ENCODE measurements at regions not wholly inside any gene's neighbourhood (a gene's known extent, or its start where the extent isn't known, plus 50 kb on each side); places are given as distances from the start of the nearest gene placed in this dataset.

DNA sequence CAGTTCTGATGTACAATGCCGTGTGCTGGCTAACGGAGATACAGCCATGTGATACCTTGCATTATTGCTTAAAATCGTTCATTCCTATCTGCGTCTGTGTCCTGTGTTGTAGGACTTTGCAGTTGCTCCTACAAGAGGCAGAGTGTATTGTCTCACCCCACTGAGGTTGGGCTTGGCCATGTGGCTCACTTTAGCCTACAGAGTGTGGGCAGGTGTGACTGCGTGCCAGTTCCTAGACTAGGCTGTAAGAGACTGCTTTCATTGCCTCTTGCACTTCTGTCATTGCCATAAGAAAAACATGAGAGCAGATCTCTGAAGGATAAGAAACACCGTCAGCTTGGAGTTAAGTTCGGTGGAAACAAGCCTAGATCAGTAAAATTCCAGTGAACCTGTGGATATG, 197.7 kb upstream of the CRY1 start:
- H2BK15ac ChIP-seq (ENCODE audit: low read depth, low read length): no peak overlapping the region
- H3K4ac ChIP-seq (ENCODE audit: low read depth, low read length): no peak overlapping the region
- H2BK20ac ChIP-seq (ENCODE audit: low read depth, low read length, poor library complexity, severe bottlenecking): no peak overlapping the region
- H4K91ac ChIP-seq (ENCODE audit: insufficient read length, low read depth, low read length): no peak overlapping the region
- no peak overlapping the region for H3K9ac ChIP-seq (ENCODE audit: extremely low read depth, insufficient read length, low read length)
- no peak overlapping the region for H3K56ac ChIP-seq (ENCODE audit: insufficient read length, low read depth, low read length)
- Mint-ChIP-seq H3K27ac (no peak overlapping the region), H3K27me3 (ENCODE audit: low read depth) (no peaks in the 10 kb centered on the region; the same call in none of the 2 replicates), H3K9me3 (no peaks in the 10 kb centered on the region), H3K4me3 (no peak overlapping the region), H3K4me1 (peaks cover 7 to 11% of the 10 kb centered on the region in 2 experiments), H3K36me3 (ENCODE audit: insufficient read depth in 1 of 3, low read depth in 3 of 3) (no peaks in the 10 kb centered on the region)
- TF ChIP-seq, protein P1, sequence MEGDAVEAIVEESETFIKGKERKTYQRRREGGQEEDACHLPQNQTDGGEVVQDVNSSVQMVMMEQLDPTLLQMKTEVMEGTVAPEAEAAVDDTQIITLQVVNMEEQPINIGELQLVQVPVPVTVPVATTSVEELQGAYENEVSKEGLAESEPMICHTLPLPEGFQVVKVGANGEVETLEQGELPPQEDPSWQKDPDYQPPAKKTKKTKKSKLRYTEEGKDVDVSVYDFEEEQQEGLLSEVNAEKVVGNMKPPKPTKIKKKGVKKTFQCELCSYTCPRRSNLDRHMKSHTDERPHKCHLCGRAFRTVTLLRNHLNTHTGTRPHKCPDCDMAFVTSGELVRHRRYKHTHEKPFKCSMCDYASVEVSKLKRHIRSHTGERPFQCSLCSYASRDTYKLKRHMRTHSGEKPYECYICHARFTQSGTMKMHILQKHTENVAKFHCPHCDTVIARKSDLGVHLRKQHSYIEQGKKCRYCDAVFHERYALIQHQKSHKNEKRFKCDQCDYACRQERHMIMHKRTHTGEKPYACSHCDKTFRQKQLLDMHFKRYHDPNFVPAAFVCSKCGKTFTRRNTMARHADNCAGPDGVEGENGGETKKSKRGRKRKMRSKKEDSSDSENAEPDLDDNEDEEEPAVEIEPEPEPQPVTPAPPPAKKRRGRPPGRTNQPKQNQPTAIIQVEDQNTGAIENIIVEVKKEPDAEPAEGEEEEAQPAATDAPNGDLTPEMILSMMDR (conservative IDR thresholded peaks at IDR 0.05): no peak
- WGBS (ENCODE audit: extremely low coverage, insufficient read length, low lambda C conversion rate): no CpG with 5 or more reads among the region's 7 CpGs
- no peaks in the 10 kb centered on the region for H4K20me1 ChIP-seq (ENCODE audit: control insufficient read depth, insufficient read depth, insufficient read length)
- H3K79me1 ChIP-seq (ENCODE audit: insufficient read depth, low read depth, low read length, poor library complexity, severe bottlenecking): no peaks in the 10 kb centered on the region
- no peaks in the 10 kb centered on the region for H3K4me1 ChIP-seq (ENCODE audit: insufficient read depth, low read length)
- no peak overlapping the region for H3T11ph ChIP-seq (ENCODE audit: low read length)
- H4K8ac ChIP-seq (replicated peaks; ENCODE audit: insufficient read length, low read depth, low read length): no peak overlapping the region
- H3K14ac ChIP-seq (ENCODE audit: insufficient read depth, low read length): no peak overlapping the region
- H2BK12ac ChIP-seq (ENCODE audit: insufficient read length, low read depth, low read length): no peak overlapping the region
- no peak overlapping the region for H3K23ac ChIP-seq (ENCODE audit: insufficient read length, low read depth, low read length)
- no peaks in the 10 kb centered on the region for H3K9me3 ChIP-seq (ENCODE audit: control insufficient read depth, low read depth, low read length)
- no peak overlapping the region for H3K27ac ChIP-seq (ENCODE audit: insufficient read length, low read depth, low read length)
- no peak overlapping the region for H3K18ac ChIP-seq (ENCODE audit: insufficient read length, low read depth, low read length)
- no peak overlapping the region for H2AK5ac ChIP-seq (ENCODE audit: insufficient read length, low read length)
- no peak overlapping the region for H2BK120ac ChIP-seq (ENCODE audit: low read depth, low read length, poor library complexity, severe bottlenecking)
- H3K4me2 ChIP-seq (ENCODE audit: insufficient read depth, insufficient read length, low read length): no peak overlapping the region
- H3K27me3 ChIP-seq (ENCODE audit: insufficient read depth, low read length): no peaks in the 10 kb centered on the region
- no peak overlapping the region for H2AFZ ChIP-seq (ENCODE audit: low read length)
- DNase-seq: no peak
- no peaks in the 10 kb centered on the region for H3K23me2 ChIP-seq (ENCODE audit: insufficient read length, low read depth, low read length, poor library complexity, severe bottlenecking)
- H3K79me2 ChIP-seq (ENCODE audit: insufficient read depth, low read length): no peaks in the 10 kb centered on the region
- no peak overlapping the region for H2BK5ac ChIP-seq (ENCODE audit: insufficient read length, low read length)
- H4K5ac ChIP-seq (ENCODE audit: insufficient read length, low read depth, low read length): no peak overlapping the region

All from H9 (cell line).